ENCODE measurements at regions not wholly inside any gene's neighbourhood (a gene's known extent, or its start where the extent isn't known, plus 50 kb on each side); places are given as distances from the start of the nearest gene placed in this dataset.
A peak's percentile ranks its signal among the peaks of the same experiment; 100 is the strongest.

- DNase-seq, result no peak
Observed at GRCh38 chr15:89421219-89421618, 75.2 kb downstream of the RHCG start.

GRCh38 chr15:89419370-89419984, 76.9 kb downstream of the RHCG start:
- DNase-seq, result peak; percentile 88

GRCh38 chr15:89417206-89417725, 79.1 kb downstream of the RHCG start:
- no peak for DNase-seq

GRCh38 chr15:89416339-89417183, 79.8 kb downstream of the RHCG start:
- peak; percentile 91 for DNase-seq

GRCh38 chr15:89414571-89414970, 79.9 kb upstream of the POLG start:
- no peak for DNase-seq

- DNase-seq, result no peak
Observed at GRCh38 chr15:89413877-89414276, 79.3 kb upstream of the POLG start.

- no peak for DNase-seq
Observed at GRCh38 chr15:89412905-89413411, 78.3 kb upstream of the POLG start.

- no peak for DNase-seq
Observed at GRCh38 chr15:89410039-89410435, 75.4 kb upstream of the POLG start.

GRCh38 chr15:89409184-89410038, 74.8 kb upstream of the POLG start:
- peak; percentile 58 for DNase-seq

- peak; percentile 67 for DNase-seq
Observed at GRCh38 chr15:89408372-89409183, 74.0 kb upstream of the POLG start.

GRCh38 chr15:89406940-89407607, 72.5 kb upstream of the POLG start:
- DNase-seq, result peak; percentile 54

- no peak for DNase-seq
Observed at GRCh38 chr15:89406218-89406939, 71.8 kb upstream of the POLG start.

GRCh38 chr15:89405494-89405893, 70.9 kb upstream of the POLG start:
- DNase-seq, result no peak

- no peak for DNase-seq
Observed at GRCh38 chr15:89404023-89404422, 69.4 kb upstream of the POLG start.

GRCh38 chr15:89402518-89402805, 67.8 kb upstream of the POLG start:
- no peak for DNase-seq

- DNase-seq, result no peak
Observed at GRCh38 chr15:89401631-89402517, 67.2 kb upstream of the POLG start.

GRCh38 chr15:89400782-89401545, 66.3 kb upstream of the POLG start:
- DNase-seq, result no peak

- no peak for DNase-seq
Observed at GRCh38 chr15:89400116-89400781, 65.6 kb upstream of the POLG start.
